HG03159 (cell line): ENCODE measurements at regions not wholly inside any gene's neighbourhood (a gene's known extent, or its start where the extent isn't known, plus 50 kb on each side); places are given as distances from the start of the nearest gene placed in this dataset.
"Not testable (repeated sequence)": the region's sequence is repeated elsewhere in the genome, so short reads cannot be mapped to it uniquely, and the experiment has no call there.

Experiments
- ATAC-seq: cut with Tn5 transposase; IDR thresholded peaks from one replicate; pipeline ENCODE4 v1.9.1; 2021; ENCODE audit warnings: mild to moderate bottlenecking, moderate library complexity; ENCODE audit not compliant: unreplicated experiment

- ATAC-seq: no peak
Observed at GRCh38 chr6:9083108-9083507, 647.8 kb upstream of the SLC35B3 start.

- no peak for ATAC-seq
Observed at GRCh38 chr6:9066726-9067125, 631.4 kb upstream of the SLC35B3 start.

- ATAC-seq: no peak
Observed at GRCh38 chr6:9064156-9064555, 628.8 kb upstream of the SLC35B3 start.

- ATAC-seq: no peak
Observed at GRCh38 chr6:9062596-9062995, 627.3 kb upstream of the SLC35B3 start.

- no peak for ATAC-seq
Observed at GRCh38 chr6:9057937-9058336, 622.6 kb upstream of the SLC35B3 start.

- no peak for ATAC-seq
Observed at GRCh38 chr6:9056556-9056955, 621.2 kb upstream of the SLC35B3 start.

- no peak for ATAC-seq
Observed at GRCh38 chr6:9044426-9044825, 609.1 kb upstream of the SLC35B3 start.

- no peak for ATAC-seq
Observed at GRCh38 chr6:9040718-9041117, 605.4 kb upstream of the SLC35B3 start.

GRCh38 chr6:9039258-9039657 is 603.9 kb upstream of the SLC35B3 start:
- no peak for ATAC-seq

GRCh38 chr6:9028086-9028485 is 592.7 kb upstream of the SLC35B3 start:
- no peak for ATAC-seq

GRCh38 chr6:9025796-9026394 is 590.5 kb upstream of the SLC35B3 start:
- no peak for ATAC-seq

- ATAC-seq: no peak
Observed at GRCh38 chr6:9025228-9025627, 589.9 kb upstream of the SLC35B3 start.

GRCh38 chr6:9024246-9024645 is 588.9 kb upstream of the SLC35B3 start:
- ATAC-seq: not testable (repeated sequence)

- no peak for ATAC-seq
Observed at GRCh38 chr6:9020001-9020400, 584.7 kb upstream of the SLC35B3 start.

- no peak for ATAC-seq
Observed at GRCh38 chr6:9009931-9010330, 574.6 kb upstream of the SLC35B3 start.

- no peak for ATAC-seq
Observed at GRCh38 chr6:9007027-9007426, 571.7 kb upstream of the SLC35B3 start.

- no peak for ATAC-seq
Observed at GRCh38 chr6:9002833-9003232, 567.5 kb upstream of the SLC35B3 start.

- no peak for ATAC-seq
Observed at GRCh38 chr6:8995156-8995555, 559.8 kb upstream of the SLC35B3 start.

GRCh38 chr6:8993111-8993510 is 557.8 kb upstream of the SLC35B3 start:
- ATAC-seq: no peak

GRCh38 chr6:8991844-8992243 is 556.5 kb upstream of the SLC35B3 start:
- ATAC-seq: no peak

- no peak for ATAC-seq
Observed at GRCh38 chr6:8990075-8990474, 554.7 kb upstream of the SLC35B3 start.

- peak; percentile 99 for ATAC-seq
Observed at GRCh38 chr6:8983202-8983688, 547.9 kb upstream of the SLC35B3 start.

- no peak for ATAC-seq
Observed at GRCh38 chr6:8982668-8983067, 547.3 kb upstream of the SLC35B3 start.
